ENCODE measurements at regions not wholly inside any gene's neighbourhood (a gene's known extent, or its start where the extent isn't known, plus 50 kb on each side); places are given as distances from the start of the nearest gene placed in this dataset.

GRCh38 chr6:169370054-169370453, 116.4 kb upstream of the THBS2 start:
- H3K27me3 ChIP-seq (ENCODE audit: control insufficient read depth, insufficient read depth, low read length), result no peaks in the 10 kb centered on the region
- TF ChIP-seq, protein P1, sequence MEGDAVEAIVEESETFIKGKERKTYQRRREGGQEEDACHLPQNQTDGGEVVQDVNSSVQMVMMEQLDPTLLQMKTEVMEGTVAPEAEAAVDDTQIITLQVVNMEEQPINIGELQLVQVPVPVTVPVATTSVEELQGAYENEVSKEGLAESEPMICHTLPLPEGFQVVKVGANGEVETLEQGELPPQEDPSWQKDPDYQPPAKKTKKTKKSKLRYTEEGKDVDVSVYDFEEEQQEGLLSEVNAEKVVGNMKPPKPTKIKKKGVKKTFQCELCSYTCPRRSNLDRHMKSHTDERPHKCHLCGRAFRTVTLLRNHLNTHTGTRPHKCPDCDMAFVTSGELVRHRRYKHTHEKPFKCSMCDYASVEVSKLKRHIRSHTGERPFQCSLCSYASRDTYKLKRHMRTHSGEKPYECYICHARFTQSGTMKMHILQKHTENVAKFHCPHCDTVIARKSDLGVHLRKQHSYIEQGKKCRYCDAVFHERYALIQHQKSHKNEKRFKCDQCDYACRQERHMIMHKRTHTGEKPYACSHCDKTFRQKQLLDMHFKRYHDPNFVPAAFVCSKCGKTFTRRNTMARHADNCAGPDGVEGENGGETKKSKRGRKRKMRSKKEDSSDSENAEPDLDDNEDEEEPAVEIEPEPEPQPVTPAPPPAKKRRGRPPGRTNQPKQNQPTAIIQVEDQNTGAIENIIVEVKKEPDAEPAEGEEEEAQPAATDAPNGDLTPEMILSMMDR (IDR thresholded peaks at IDR 0.05; ENCODE audit: insufficient read depth, low read depth, low read length), result no peak
- no peaks in the 10 kb centered on the region for H3K36me3 ChIP-seq (ENCODE audit: control insufficient read depth, insufficient read depth, low read length)
- no peak overlapping the region for H3K4me3 ChIP-seq (ENCODE audit: low read depth, low read length)
- DNase-seq (ENCODE audit: low read depth), result no peak
- CTCF ChIA-PET, result no interaction called here
- POLR2A ChIA-PET, result no interaction called here

GRCh38 chr6:169368200-169368599, 114.6 kb upstream of the THBS2 start:
- ChIA-PET CTCF (no interaction called here), POLR2A (no interaction called here)
- Histone ChIP-seq H3K36me3 (ENCODE audit: control insufficient read depth, insufficient read depth, low read length) (no peaks in the 10 kb centered on the region), H3K4me3 (ENCODE audit: low read depth, low read length) (no peak overlapping the region), H3K27me3 (ENCODE audit: control insufficient read depth, insufficient read depth, low read length) (no peaks in the 10 kb centered on the region)
- TF ChIP-seq, protein P1 (IDR thresholded peaks at IDR 0.05; ENCODE audit: insufficient read depth, low read depth, low read length), result no peak
- no peak for DNase-seq (ENCODE audit: low read depth)

DNA sequence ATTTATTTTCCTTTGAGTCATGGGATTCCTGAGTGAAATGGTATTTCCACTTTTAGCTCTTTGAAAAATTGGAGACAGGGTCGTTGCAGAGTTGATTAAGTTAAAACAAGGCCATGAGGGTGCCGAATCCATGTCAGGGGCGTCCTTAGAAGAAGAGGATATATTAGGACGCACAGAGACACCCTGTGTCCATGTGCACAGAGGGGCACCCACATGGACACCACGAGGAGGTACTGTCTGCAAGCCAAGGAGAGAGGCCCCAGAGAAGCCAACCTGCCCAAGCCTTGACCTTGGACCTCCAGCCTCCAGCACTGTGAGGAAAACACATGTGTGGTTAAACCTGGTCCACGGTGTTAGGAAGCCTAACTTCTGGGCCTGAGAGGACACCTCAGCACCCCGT, 113.9 kb upstream of the THBS2 start:
- TF ChIP-seq, protein P1 (IDR thresholded peaks at IDR 0.05; ENCODE audit: insufficient read depth, low read depth, low read length), result no peak
- H3K36me3 ChIP-seq (ENCODE audit: control insufficient read depth, insufficient read depth, low read length), result no peaks in the 10 kb centered on the region
- DNase-seq (ENCODE audit: low read depth), result no peak
- ChIA-PET POLR2A (no interaction called here), CTCF (no interaction called here)
- H3K4me3 ChIP-seq (ENCODE audit: low read depth, low read length), result no peak overlapping the region
- H3K27me3 ChIP-seq (ENCODE audit: control insufficient read depth, insufficient read depth, low read length), result no peaks in the 10 kb centered on the region

GRCh38 chr6:169366258-169366901, 112.7 kb upstream of the THBS2 start:
- H3K36me3 ChIP-seq (ENCODE audit: control insufficient read depth, insufficient read depth, low read length), result no peaks in the 10 kb centered on the region
- POLR2A ChIA-PET, result no interaction called here

DNA sequence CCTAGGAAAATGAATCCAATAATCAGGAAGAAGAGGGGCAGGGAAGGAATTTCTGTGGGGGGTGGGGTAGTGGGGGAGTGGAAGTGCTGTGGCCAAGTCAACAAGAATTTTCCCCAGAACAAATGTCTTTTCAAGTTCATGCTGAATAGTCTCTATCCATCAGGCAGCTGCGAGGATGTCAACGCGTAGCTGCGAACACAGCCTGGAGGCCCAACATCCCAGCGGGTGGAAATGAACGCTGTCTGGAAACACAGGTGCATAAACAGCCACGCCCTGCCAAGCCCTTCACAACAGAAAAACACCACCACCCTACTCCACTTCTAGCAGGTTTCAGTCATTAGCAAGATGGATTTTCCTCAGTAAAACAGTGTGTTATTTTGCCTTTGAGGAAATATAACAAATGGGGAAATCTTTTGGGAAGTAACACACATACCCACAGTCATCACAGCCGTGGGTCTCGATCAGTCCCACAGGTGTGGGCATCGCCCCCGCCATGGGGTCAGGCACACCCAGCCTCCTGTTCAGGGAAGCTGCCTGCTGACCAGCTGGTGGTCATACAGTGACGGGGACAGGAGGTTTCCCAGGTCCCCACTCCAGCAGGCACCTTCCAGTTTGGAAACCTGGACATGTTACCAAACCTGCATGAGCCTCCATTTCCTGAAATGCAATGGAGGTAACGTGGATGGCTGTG, 112.1 kb upstream of the THBS2 start:
- ChIA-PET CTCF (interaction anchor here (0.6 kb wide), 1 partner anchor 291 kb away, joined by 3 read pairs; no protein-coding TSS in a partner anchor), POLR2A (no interaction called here)
- H3K36me3 ChIP-seq (ENCODE audit: control insufficient read depth, insufficient read depth, low read length), result no peaks in the 10 kb centered on the region
- no peak for DNase-seq (ENCODE audit: low read depth)
- no peak overlapping the region for H3K4me3 ChIP-seq (ENCODE audit: low read depth, low read length)
- H3K27me3 ChIP-seq (ENCODE audit: control insufficient read depth, insufficient read depth, low read length), result no peaks in the 10 kb centered on the region
- TF ChIP-seq, protein P1 (IDR thresholded peaks at IDR 0.05; ENCODE audit: insufficient read depth, low read depth, low read length), result no peak

More at GRCh38 chr6:169366258-169366901, 112.7 kb upstream of the THBS2 start:
- CTCF ChIA-PET, result no interaction called here
- no peak for DNase-seq (ENCODE audit: low read depth)
- TF ChIP-seq, protein P1 (IDR thresholded peaks at IDR 0.05; ENCODE audit: insufficient read depth, low read depth, low read length), result no peak
- Histone ChIP-seq H3K27me3 (ENCODE audit: control insufficient read depth, insufficient read depth, low read length) (no peaks in the 10 kb centered on the region), H3K4me3 (ENCODE audit: low read depth, low read length) (no peak overlapping the region)
